Liver (tissue), 7 donors: ENCODE measurements at regions not wholly inside any gene's neighbourhood (a gene's known extent, or its start where the extent isn't known, plus 50 kb on each side); places are given as distances from the start of the nearest gene placed in this dataset.

Experiments used
- DNase-seq: peaks from one replicate; pipeline ENCODE4 v3.0.0-alpha.2; 2017; ENCODE audit warnings: low spot score
- H3K27ac ChIP-seq, 2 donors: one replicate each; pipeline ENCODE4 v1.7.0; 2013; ENCODE audit warnings: inconsistent platforms in 2 of 2, low read length in 2 of 2, control low read depth in 1 of 2, low read depth in 1 of 2, mild to moderate bottlenecking in 1 of 2
- H3K27me3 ChIP-seq, 4 donors: one replicate each; pipeline versions ENCODE4 v1.6.1 to v1.7.0; 2013; ENCODE audit warnings: low read length in 3 of 4, inconsistent platforms in 1 of 4, mild to moderate bottlenecking in 1 of 4, moderate library complexity in 1 of 4; ENCODE audit not compliant: control insufficient read depth in 4 of 4, insufficient read depth in 4 of 4
- H3K36me3 ChIP-seq, 4 donors: one replicate each; pipeline versions ENCODE4 v1.6.1 to v1.7.0; 2013; ENCODE audit warnings: low read length in 3 of 4, mild to moderate bottlenecking in 3 of 4, low read depth in 1 of 4, moderate library complexity in 1 of 4; ENCODE audit not compliant: control insufficient read depth in 4 of 4, insufficient read depth in 3 of 4
- H3K4me1 ChIP-seq, 4 donors: one replicate each; pipeline versions ENCODE4 v1.6.1 to v1.7.0; 2013; ENCODE audit warnings: low read length in 3 of 4, mild to moderate bottlenecking in 3 of 4, moderate library complexity in 1 of 4; ENCODE audit not compliant: control insufficient read depth in 4 of 4, insufficient read depth in 4 of 4
- H3K4me3 ChIP-seq, 3 donors: one replicate each; pipeline versions ENCODE4 v1.6.1 to v1.7.0; 2013; ENCODE audit warnings: low read length in 3 of 3, control low read depth in 1 of 3, low read depth in 1 of 3, mild to moderate bottlenecking in 1 of 3
- H3K9ac ChIP-seq, 2 donors: one replicate each; pipeline ENCODE4 v1.7.0; 2013; ENCODE audit warnings: low read length in 2 of 2, mild to moderate bottlenecking in 2 of 2, moderate library complexity in 2 of 2, control low read depth in 1 of 2, low read depth in 1 of 2
- H3K9me3 ChIP-seq, 4 donors: one replicate each; pipeline versions ENCODE4 v1.6.1 to v1.7.0; 2013; ENCODE audit warnings: low read length in 3 of 4; ENCODE audit not compliant: control insufficient read depth in 4 of 4
- ATF3 ChIP-seq: IDR thresholded peaks from 2 replicates; pipeline ENCODE4 v1.6.1; 2016; ENCODE audit warnings: antibody characterized with exemption
- CTCF ChIP-seq: fragments of 150-350 bp; IDR thresholded peaks from 2 replicates; pipeline ENCODE4 v1.5.1; 2017; ENCODE audit warnings: improper control_type of control experiment, low read depth, low read length; ENCODE audit not compliant: missing input control
- FOXA2 ChIP-seq: IDR thresholded peaks from 2 replicates; pipeline ENCODE4 v1.6.1; 2016; ENCODE audit warnings: antibody characterized with exemption
- GABPA ChIP-seq, 2 donors: IDR thresholded peaks in 1 of 2; conservative IDR thresholded peaks in 1 of 2; 2 replicates each; pipeline ENCODE4 v1.6.1; 2016; ENCODE audit warnings: antibody characterized with exemption in 2 of 2, mild to moderate bottlenecking in 1 of 2, moderate library complexity in 1 of 2
- HNF4A ChIP-seq, 2 donors: conservative IDR thresholded peaks; 2 replicates each; pipeline ENCODE4 v1.6.1; 2016; ENCODE audit warnings: antibody characterized with exemption in 2 of 2, mild to moderate bottlenecking in 2 of 2
- HNF4G ChIP-seq: IDR thresholded peaks from 2 replicates; pipeline ENCODE4 v1.6.1; 2016; ENCODE audit warnings: antibody characterized with exemption
- MAX ChIP-seq: IDR thresholded peaks from 2 replicates; pipeline ENCODE4 v1.6.1; 2016; ENCODE audit warnings: antibody characterized with exemption
- RAD21 ChIP-seq, 2 donors: IDR thresholded peaks; 2 replicates each; pipeline ENCODE4 v1.6.1; 2016; ENCODE audit warnings: antibody characterized with exemption in 2 of 2, mild to moderate bottlenecking in 2 of 2
- REST ChIP-seq: IDR thresholded peaks from 2 replicates; pipeline ENCODE4 v1.6.1; 2016; ENCODE audit warnings: antibody characterized with exemption, mild to moderate bottlenecking
- SP1 ChIP-seq: IDR thresholded peaks from 2 replicates; pipeline ENCODE4 v1.6.1; 2018; ENCODE audit warnings: antibody characterized with exemption, mild to moderate bottlenecking
- TAF1 ChIP-seq: conservative IDR thresholded peaks from 2 replicates; pipeline ENCODE4 v1.6.1; 2016; ENCODE audit warnings: antibody characterized with exemption, mild to moderate bottlenecking
- YY1 ChIP-seq: IDR thresholded peaks from 2 replicates; pipeline ENCODE4 v1.6.1; 2016; ENCODE audit warnings: antibody characterized with exemption, mild to moderate bottlenecking
- ZBTB33 ChIP-seq: IDR thresholded peaks from 2 replicates; pipeline ENCODE4 v1.6.1; 2016; ENCODE audit warnings: antibody characterized with exemption
- donor health status: healthy.
- donor health status: healthy.
- donor health status: healthy.
- donor health status: healthy.

- no peak for TF ChIP-seq ZBTB33
Measured at GRCh38 chr5:12183003-12183402, 278.8 kb upstream of the CTNND2 start (continued).

- Histone ChIP-seq H3K9me3 (peaks cover 0 to 5% (median 0%) of the 10 kb centered on the region in 4 donors), H3K36me3 (no peaks in the 10 kb centered on the region), H3K4me1 (no peaks in the 10 kb centered on the region), H3K27me3 (no peaks in the 10 kb centered on the region), H3K27ac (no peak overlapping the region), H3K4me3 (no peak overlapping the region), H3K9ac (no peak overlapping the region)
- DNase-seq: no peak
- no peak for TF ChIP-seq CTCF
- TF ChIP-seq GABPA (IDR thresholded peaks at IDR 0.05 in 1 of 2, conservative IDR thresholded peaks at IDR 0.05 in 1 of 2): no peak
- TF ChIP-seq REST: no peak
- TF ChIP-seq TAF1: no peak
- TF ChIP-seq MAX: no peak
- no peak for TF ChIP-seq FOXA2
- TF ChIP-seq ATF3: no peak
- no peak for TF ChIP-seq HNF4A (conservative IDR thresholded peaks at IDR 0.05)
- TF ChIP-seq YY1: no peak
- TF ChIP-seq ZBTB33: no peak
- TF ChIP-seq SP1: no peak
- no peak for TF ChIP-seq HNF4G
- no peak for TF ChIP-seq RAD21 (IDR thresholded peaks at IDR 0.05)
Measured at GRCh38 chr5:12177851-12178250, 273.6 kb upstream of the CTNND2 start.
